Body of pancreas (tissue), 4 donors: ENCODE measurements at regions not wholly inside any gene's neighbourhood (a gene's known extent, or its start where the extent isn't known, plus 50 kb on each side); places are given as distances from the start of the nearest gene placed in this dataset.

Experiments
- POLR2A ChIP-seq, 3 donors: fragments of 450-650 bp; IDR thresholded peaks; one replicate each; pipeline ENCODE4 v1.6.1; 2016; ENCODE audit warnings: antibody characterized with exemption in 3 of 3, mild to moderate bottlenecking in 2 of 3
- TF ChIP-seq, protein P1 (sequence below), 7 experiments: fragments of 450-650 bp in 4 of 7; fragments of 200-600 bp in 3 of 7; sonication (generic) in 3 of 7; IDR thresholded peaks; one replicate each; pipeline ENCODE4 v1.5.1; 2016 to 2019; ENCODE audit warnings: antibody characterized with exemption in 7 of 7

DNA sequence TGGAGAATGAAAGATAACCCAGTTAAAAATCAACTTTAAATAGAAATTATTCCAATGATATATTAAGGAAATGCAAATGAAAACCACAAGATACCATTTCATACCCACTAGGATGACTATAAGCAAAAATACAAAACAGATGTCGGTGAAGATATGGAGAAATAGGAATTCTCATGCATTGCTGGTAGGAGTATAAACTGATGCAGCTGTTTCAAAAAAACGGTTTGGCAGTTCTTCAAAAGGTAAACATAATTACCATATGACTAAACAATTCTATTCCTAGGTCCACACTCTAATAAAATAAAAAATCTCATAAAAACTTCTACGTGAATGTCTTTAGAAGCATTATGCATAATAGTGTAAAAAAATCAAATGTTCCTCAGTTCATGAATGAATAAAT, 763.3 kb upstream of the BRINP3 start:
- TF ChIP-seq, protein P1, sequence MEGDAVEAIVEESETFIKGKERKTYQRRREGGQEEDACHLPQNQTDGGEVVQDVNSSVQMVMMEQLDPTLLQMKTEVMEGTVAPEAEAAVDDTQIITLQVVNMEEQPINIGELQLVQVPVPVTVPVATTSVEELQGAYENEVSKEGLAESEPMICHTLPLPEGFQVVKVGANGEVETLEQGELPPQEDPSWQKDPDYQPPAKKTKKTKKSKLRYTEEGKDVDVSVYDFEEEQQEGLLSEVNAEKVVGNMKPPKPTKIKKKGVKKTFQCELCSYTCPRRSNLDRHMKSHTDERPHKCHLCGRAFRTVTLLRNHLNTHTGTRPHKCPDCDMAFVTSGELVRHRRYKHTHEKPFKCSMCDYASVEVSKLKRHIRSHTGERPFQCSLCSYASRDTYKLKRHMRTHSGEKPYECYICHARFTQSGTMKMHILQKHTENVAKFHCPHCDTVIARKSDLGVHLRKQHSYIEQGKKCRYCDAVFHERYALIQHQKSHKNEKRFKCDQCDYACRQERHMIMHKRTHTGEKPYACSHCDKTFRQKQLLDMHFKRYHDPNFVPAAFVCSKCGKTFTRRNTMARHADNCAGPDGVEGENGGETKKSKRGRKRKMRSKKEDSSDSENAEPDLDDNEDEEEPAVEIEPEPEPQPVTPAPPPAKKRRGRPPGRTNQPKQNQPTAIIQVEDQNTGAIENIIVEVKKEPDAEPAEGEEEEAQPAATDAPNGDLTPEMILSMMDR (IDR thresholded peaks at IDR 0.05), result no peak
- no peak for TF ChIP-seq POLR2A (IDR thresholded peaks at IDR 0.05)
